Testis (tissue), 2 donors: ENCODE measurements at regions not wholly inside any gene's neighbourhood (a gene's known extent, or its start where the extent isn't known, plus 50 kb on each side); places are given as distances from the start of the nearest gene placed in this dataset.

Experiments
- CTCF ChIP-seq, 3 experiments: fragments of 450-650 bp in 2 of 3; fragments of 200-600 bp in 1 of 3; sonication (generic) in 1 of 3; IDR thresholded peaks; one replicate each; pipeline ENCODE4 v1.5.1; 2016 to 2019; ENCODE audit warnings: antibody characterized with exemption in 3 of 3, mild to moderate bottlenecking in 2 of 3, moderate library complexity in 1 of 3
- POLR2A ChIP-seq: fragments of 450-650 bp; IDR thresholded peaks from one replicate; pipeline ENCODE4 v1.6.1; 2017; ENCODE audit warnings: antibody characterized with exemption, mild to moderate bottlenecking, moderate library complexity

GRCh38 chr2:15860760-15861159 is 79.6 kb upstream of the MYCN start:
- TF ChIP-seq CTCF (IDR thresholded peaks at IDR 0.05): no peak
- no peak for TF ChIP-seq POLR2A
